IPS DF 6.9 (cell line): ENCODE measurements at regions not wholly inside any gene's neighbourhood (a gene's known extent, or its start where the extent isn't known, plus 50 kb on each side); places are given as distances from the start of the nearest gene placed in this dataset.

ENCODE experiments used
- DNase-seq: peaks from one replicate; pipeline ENCODE4 v3.0.0-alpha.2; 2013; ENCODE audit warnings: low read depth, low spot score
- H3K27ac ChIP-seq: one replicate; pipeline ENCODE4 v1.5.1; 2013; ENCODE audit warnings: low read length, control low read depth
- H3K27me3 ChIP-seq: 2 replicates; pipeline ENCODE4 v1.6.1; 2013; ENCODE audit warnings: mild to moderate bottlenecking, low read length; ENCODE audit not compliant: control insufficient read depth, insufficient read depth
- H3K36me3 ChIP-seq: 2 replicates; pipeline ENCODE4 v1.6.1; 2013; ENCODE audit warnings: low read length; ENCODE audit not compliant: control insufficient read depth, insufficient read depth
- H3K4me1 ChIP-seq: 2 replicates; pipeline ENCODE4 v1.6.1; 2013; ENCODE audit warnings: low read length; ENCODE audit not compliant: control insufficient read depth, insufficient read depth
- H3K4me3 ChIP-seq: 2 replicates; pipeline ENCODE4 v1.5.1; 2013; ENCODE audit warnings: mild to moderate bottlenecking, low read length
- H3K9me3 ChIP-seq: 2 replicates; pipeline ENCODE4 v1.6.1; 2013; ENCODE audit warnings: low read length, inconsistent platforms; ENCODE audit not compliant: control insufficient read depth, insufficient read depth
- WGBS: extraction: QIAGEN DNeasy Blood & Tissue Kit; methylation state at CpG from one replicate; pipeline ENCODE4 v1.1.7; 2013; ENCODE audit warnings: mixed read lengths, missing lambda C conversion rate; ENCODE audit not compliant: insufficient read length, insufficient coverage; 5-methylcytosine and 5-hydroxymethylcytosine counted together

GRCh38 chr13:22495819-22496218, 685.0 kb upstream of the SGCG start:
- H3K9me3 ChIP-seq, result no peaks in the 10 kb centered on the region
- H3K36me3 ChIP-seq, result no peaks in the 10 kb centered on the region
- no peaks in the 10 kb centered on the region for H3K4me1 ChIP-seq
- no CpG with 5 or more reads among the region's 4 CpGs for WGBS
- no peak overlapping the region for H3K27ac ChIP-seq
- H3K27me3 ChIP-seq, result no peaks in the 10 kb centered on the region
- H3K4me3 ChIP-seq, result no peak overlapping the region
- DNase-seq, result no peak

- DNase-seq, result no peak
- Histone ChIP-seq H3K4me1 (no peaks in the 10 kb centered on the region), H3K4me3 (no peak overlapping the region), H3K27me3 (no peaks in the 10 kb centered on the region), H3K27ac (no peak overlapping the region), H3K9me3 (no peaks in the 10 kb centered on the region), H3K36me3 (no peaks in the 10 kb centered on the region)
- WGBS, result no CpG with 5 or more reads among the region's 17 CpGs
Measured at GRCh38 chr13:22496803-22497508, 683.8 kb upstream of the SGCG start.

DNA sequence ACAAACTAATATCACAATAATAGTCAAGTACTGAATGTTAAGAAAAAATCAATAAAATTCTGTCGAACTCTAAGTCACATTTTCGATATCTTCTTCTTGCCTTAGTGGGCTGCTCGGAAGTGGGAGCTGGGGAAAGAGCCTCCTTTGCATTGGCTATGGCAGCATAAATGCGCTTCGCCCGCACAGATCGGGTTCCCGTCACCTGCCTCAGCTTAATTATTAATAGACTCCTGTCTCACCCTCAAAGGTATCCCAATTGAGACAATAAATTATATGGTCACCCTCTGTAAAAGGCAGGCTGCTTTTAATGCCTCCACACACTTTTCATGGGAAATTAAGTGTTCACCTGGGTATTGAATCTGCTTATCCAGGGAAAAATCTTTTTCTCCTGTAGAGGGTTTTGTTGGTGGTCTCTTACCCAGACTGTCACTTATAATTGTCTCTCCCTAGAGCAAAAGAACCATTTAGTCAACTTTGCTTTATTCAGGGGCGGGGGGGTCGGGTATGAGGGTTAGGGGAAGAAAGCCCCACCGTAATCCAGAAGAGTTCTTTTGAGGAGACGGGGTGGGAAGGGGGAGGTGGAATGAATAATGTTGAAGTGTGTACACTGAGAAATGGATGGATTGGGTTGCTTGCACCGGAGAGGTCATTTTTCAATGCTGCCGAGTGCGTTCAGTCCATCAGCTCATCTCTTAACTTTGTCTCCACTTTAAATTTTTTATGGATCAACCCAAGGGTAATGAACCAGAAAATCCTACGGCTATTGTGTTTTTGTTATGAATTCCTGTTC, 682.6 kb upstream of the SGCG start:
- no peaks in the 10 kb centered on the region for H3K4me1 ChIP-seq
- DNase-seq, result no peak
- H3K27ac ChIP-seq, result no peak overlapping the region
- H3K4me3 ChIP-seq, result no peak overlapping the region
- 100% methylated on average over 1 of the region's 16 CpGs for WGBS
- no peaks in the 10 kb centered on the region for H3K36me3 ChIP-seq
- H3K27me3 ChIP-seq, result no peaks in the 10 kb centered on the region
- no peaks in the 10 kb centered on the region for H3K9me3 ChIP-seq

DNA sequence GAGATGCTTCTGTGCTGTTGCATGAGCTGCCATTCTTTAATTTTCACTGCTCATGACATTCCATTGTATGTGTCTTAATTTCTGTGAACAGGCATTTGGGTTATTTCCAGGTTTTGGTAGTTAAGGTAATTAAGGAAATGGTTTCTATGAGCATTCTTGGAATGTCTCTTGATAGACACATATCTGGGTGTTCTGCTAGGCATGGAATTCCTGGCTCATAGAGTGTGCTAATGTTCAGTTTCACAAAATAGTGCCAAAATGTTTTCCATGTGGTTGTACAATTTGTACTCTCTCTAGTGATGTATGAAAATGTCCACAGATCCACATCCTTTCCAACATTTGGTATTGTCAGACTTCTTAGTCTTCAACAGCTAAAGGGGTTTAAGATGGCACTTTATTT, 680.9 kb upstream of the SGCG start:
- H3K9me3 ChIP-seq, result no peaks in the 10 kb centered on the region
- H3K27me3 ChIP-seq, result no peaks in the 10 kb centered on the region
- H3K4me1 ChIP-seq, result no peaks in the 10 kb centered on the region
- no peaks in the 10 kb centered on the region for H3K36me3 ChIP-seq
- DNase-seq, result no peak
- no peak overlapping the region for H3K27ac ChIP-seq
- no peak overlapping the region for H3K4me3 ChIP-seq

DNA sequence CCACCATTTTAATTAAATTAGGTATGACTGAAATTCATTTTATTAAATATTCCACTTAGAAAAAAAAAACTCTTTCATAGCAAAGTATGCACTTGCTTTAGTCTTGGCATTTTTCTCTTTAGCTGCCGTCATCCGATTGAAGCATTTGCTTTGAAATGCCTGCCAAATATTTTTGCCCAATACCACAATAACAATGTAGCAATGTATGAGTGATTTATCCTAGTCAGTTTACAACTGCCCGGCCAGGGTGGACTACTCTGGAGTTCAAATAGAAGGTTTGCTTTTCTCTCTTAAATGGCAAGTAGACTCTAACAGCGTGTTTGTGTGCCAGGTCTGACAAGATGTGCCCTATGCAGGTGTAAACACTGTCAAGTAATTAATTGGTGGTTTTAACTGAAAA, 675.3 kb upstream of the SGCG start:
- WGBS, result no CpG with 5 or more reads among the region's 4 CpGs
- Histone ChIP-seq H3K36me3 (no peaks in the 10 kb centered on the region), H3K9me3 (no peaks in the 10 kb centered on the region), H3K4me1 (no peaks in the 10 kb centered on the region), H3K27me3 (no peaks in the 10 kb centered on the region), H3K27ac (no peak overlapping the region), H3K4me3 (no peak overlapping the region)
- no peak for DNase-seq

GRCh38 chr13:22506096-22506691, 674.6 kb upstream of the SGCG start:
- no peak for DNase-seq
- Histone ChIP-seq H3K4me1 (no peaks in the 10 kb centered on the region), H3K4me3 (no peak overlapping the region), H3K36me3 (no peaks in the 10 kb centered on the region), H3K27ac (no peak overlapping the region), H3K9me3 (no peaks in the 10 kb centered on the region), H3K27me3 (no peaks in the 10 kb centered on the region)
- WGBS, result no CpG with 5 or more reads among the region's 8 CpGs

DNA sequence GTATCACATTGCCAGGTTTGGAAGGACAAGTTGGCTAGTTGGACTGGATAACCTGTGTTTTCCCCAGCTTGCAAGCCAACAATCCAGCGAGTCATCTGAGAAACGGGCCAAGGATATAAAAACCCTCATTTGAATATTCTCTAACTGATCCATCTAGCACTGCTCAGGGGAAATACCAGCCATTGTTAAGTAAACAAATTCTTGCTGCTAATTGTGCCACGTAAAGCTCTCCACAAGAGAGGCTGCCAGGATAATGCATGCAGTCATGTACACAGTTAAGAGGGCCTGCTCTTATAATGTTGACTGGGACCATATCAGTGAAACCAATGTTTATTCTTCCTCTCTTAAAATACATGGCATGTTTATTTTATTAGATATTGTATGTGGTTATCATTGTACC, 663.2 kb upstream of the SGCG start:
- WGBS, result no CpG with 5 or more reads among the region's 3 CpGs
- H3K27ac ChIP-seq, result no peak overlapping the region
- no peaks in the 10 kb centered on the region for H3K36me3 ChIP-seq
- H3K4me3 ChIP-seq, result no peak overlapping the region
- H3K9me3 ChIP-seq, result no peaks in the 10 kb centered on the region
- peak; percentile 5 for DNase-seq
- H3K27me3 ChIP-seq, result no peaks in the 10 kb centered on the region
- H3K4me1 ChIP-seq, result no peaks in the 10 kb centered on the region

DNA sequence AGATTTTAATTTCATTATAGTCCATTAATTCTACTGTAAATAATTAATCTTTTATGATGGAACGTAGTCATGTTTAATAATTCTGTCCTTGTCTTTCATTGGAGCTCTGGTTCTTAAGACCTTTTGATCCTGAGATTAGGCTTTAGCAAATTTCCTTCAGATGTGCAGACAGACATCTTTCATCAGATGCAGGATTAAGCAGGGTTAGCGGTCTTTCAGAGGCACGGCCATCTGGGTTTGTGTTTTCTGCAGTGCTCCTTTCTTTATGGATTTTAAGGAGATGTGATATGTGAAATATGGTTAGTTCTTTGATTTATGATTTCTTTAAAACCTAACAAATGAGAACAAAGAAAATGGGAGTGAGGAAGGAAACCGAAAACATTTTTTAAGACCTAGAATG, 643.9 kb upstream of the SGCG start:
- Histone ChIP-seq H3K4me3 (no peak overlapping the region), H3K36me3 (no peaks in the 10 kb centered on the region), H3K27ac (no peak overlapping the region), H3K4me1 (no peaks in the 10 kb centered on the region), H3K27me3 (no peaks in the 10 kb centered on the region), H3K9me3 (no peaks in the 10 kb centered on the region)
- no CpG with 5 or more reads among the region's 4 CpGs for WGBS
- DNase-seq, result no peak

DNA sequence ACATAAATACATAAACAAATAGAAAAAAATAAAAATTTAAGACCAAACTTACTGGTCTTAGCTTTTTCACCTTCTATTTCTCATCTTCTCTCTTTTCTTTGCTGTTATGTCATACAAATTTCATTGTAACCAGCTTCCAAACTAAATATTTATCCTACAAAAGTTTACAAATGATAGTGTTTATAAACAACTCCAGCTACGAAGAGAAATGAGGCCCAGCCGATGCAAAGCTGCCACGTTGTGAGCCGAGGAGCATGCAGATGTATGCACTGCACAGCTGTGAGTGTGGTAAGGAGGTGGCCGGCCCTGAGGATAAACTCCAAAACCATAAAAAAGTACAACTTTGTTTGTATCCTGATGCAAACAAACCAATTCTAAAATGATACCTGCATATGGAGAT, 642.4 kb upstream of the SGCG start:
- DNase-seq, result no peak
- no peak overlapping the region for H3K4me3 ChIP-seq
- no peaks in the 10 kb centered on the region for H3K36me3 ChIP-seq
- no peaks in the 10 kb centered on the region for H3K9me3 ChIP-seq
- H3K27ac ChIP-seq, result no peak overlapping the region
- H3K27me3 ChIP-seq, result no peaks in the 10 kb centered on the region
- H3K4me1 ChIP-seq, result no peaks in the 10 kb centered on the region
- no CpG with 5 or more reads among the region's 5 CpGs for whole genome bisulfite sequencing

- no peaks in the 10 kb centered on the region for H3K4me1 ChIP-seq
- no peaks in the 10 kb centered on the region for H3K36me3 ChIP-seq
- no peak overlapping the region for H3K4me3 ChIP-seq
- H3K27me3 ChIP-seq, result no peaks in the 10 kb centered on the region
- no peak for DNase-seq
- no peaks in the 10 kb centered on the region for H3K9me3 ChIP-seq
- H3K27ac ChIP-seq, result no peak overlapping the region
- WGBS, result no CpG with 5 or more reads among the region's 2 CpGs
Measured at GRCh38 chr13:22549126-22549525, 631.7 kb upstream of the SGCG start.
